OCI-LY1 (cell line): ENCODE measurements at regions not wholly inside any gene's neighbourhood (a gene's known extent, or its start where the extent isn't known, plus 50 kb on each side); places are given as distances from the start of the nearest gene placed in this dataset.

Source experiments
- CTCF ChIP-seq: fragments of 200-600 bp; sonication (generic), shearing (Covaris generic); IDR thresholded peaks from 2 replicates; pipeline ENCODE4 v1.5.1; 2017; ENCODE audit warnings: mild to moderate bottlenecking, antibody characterized with exemption, low read length, moderate library complexity, mixed read lengths
- EZH2 ChIP-seq: fragments of 200-600 bp; sonication (generic), shearing (Covaris generic); IDR thresholded peaks from 2 replicates; pipeline ENCODE4 v1.8.0; 2017; ENCODE audit warnings: borderline replicate concordance, mixed run types, mild to moderate bottlenecking, antibody characterized with exemption, low read length, moderate library complexity, mixed read lengths

DNA sequence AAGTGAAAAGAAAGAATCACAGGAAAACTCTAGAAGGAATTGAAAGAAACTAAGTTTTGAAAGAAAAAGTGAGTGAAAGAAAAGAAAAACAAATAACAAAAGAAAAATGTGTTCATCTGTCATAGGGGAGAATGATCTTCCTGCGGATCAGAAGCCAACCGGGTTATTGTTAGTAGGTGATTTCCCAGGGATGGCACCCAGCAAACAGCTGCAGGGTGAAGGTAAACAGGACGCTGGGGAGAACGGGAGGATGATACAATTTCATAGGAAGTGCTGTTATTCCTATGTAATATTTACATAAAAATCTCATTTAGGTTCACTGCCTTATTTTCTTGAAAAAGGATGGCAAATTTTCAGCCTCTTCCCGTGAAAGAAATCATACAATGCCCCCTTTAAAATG lies 72.4 kb upstream of the LHFPL2 start:
- TF ChIP-seq CTCF = no peak
- no peak for TF ChIP-seq EZH2
